Natural killer cell (primary cell): ENCODE measurements at regions not wholly inside any gene's neighbourhood (a gene's known extent, or its start where the extent isn't known, plus 50 kb on each side); places are given as distances from the start of the nearest gene placed in this dataset.

Source experiments
- ATAC-seq, 3 donors: fragments of 150-1000 bp in 2 of 3; fragments of 200-7000 bp in 1 of 3; cut with Tn5 transposase; 1 replicate in 1 of 3; 2 replicates in 2 of 3; pipeline ENCODE4 v1.10.0; 2021; ENCODE audit warnings: mild to moderate bottlenecking in 2 of 3, moderate library complexity in 2 of 3
- DNase-seq, 2 donors: peaks; one replicate each; pipeline versions ENCODE4 v3.0.0 to v3.0.0-alpha.2; 2013 to 2021; ENCODE audit warnings: mixed read lengths in 1 of 2
- H3K27ac ChIP-seq: one replicate; pipeline ENCODE4 v1.5.1; 2013; ENCODE audit warnings: mild to moderate bottlenecking, low read length
- H3K27me3 ChIP-seq: one replicate; pipeline ENCODE4 v1.6.1; 2013; ENCODE audit warnings: low read length; ENCODE audit not compliant: control insufficient read depth, insufficient read depth
- H3K36me3 ChIP-seq: one replicate; pipeline ENCODE4 v1.6.1; 2013; ENCODE audit warnings: low read length; ENCODE audit not compliant: control insufficient read depth, insufficient read depth
- H3K4me1 ChIP-seq: one replicate; pipeline ENCODE4 v1.6.1; 2013; ENCODE audit warnings: low read length; ENCODE audit not compliant: control insufficient read depth, insufficient read depth
- H3K4me3 ChIP-seq: one replicate; pipeline ENCODE4 v1.5.1; 2013; ENCODE audit warnings: low read length
- H3K9me3 ChIP-seq: one replicate; pipeline ENCODE4 v1.6.1; 2013; ENCODE audit warnings: low read length; ENCODE audit not compliant: control insufficient read depth, insufficient read depth
- H3K27ac Mint-ChIP-seq, 2 donors: one replicate each; pipeline ENCODE4 v1.8.0; 2022; ENCODE audit warnings: mild to moderate bottlenecking in 2 of 2, mixed read lengths in 2 of 2, moderate library complexity in 1 of 2
- H3K27me3 Mint-ChIP-seq, 2 donors: one replicate each; pipeline ENCODE4 v1.8.0; 2022; ENCODE audit warnings: low read depth in 2 of 2, mixed read lengths in 2 of 2
- H3K36me3 Mint-ChIP-seq: one replicate; pipeline ENCODE4 v1.8.0; 2022; ENCODE audit warnings: mixed read lengths
- H3K4me1 Mint-ChIP-seq, 2 donors: one replicate each; pipeline ENCODE4 v1.8.0; 2022; ENCODE audit warnings: mixed read lengths in 2 of 2
- H3K4me3 Mint-ChIP-seq: one replicate; pipeline ENCODE4 v1.8.0; 2022; ENCODE audit warnings: mild to moderate bottlenecking, moderate library complexity, mixed read lengths
- H3K9me3 Mint-ChIP-seq, 2 donors: one replicate each; pipeline ENCODE4 v1.8.0; 2022; ENCODE audit warnings: mixed read lengths in 2 of 2
- WGBS: methylation state at CpG from one replicate; pipeline ENCODE4 v1.1.7; 2013; ENCODE audit warnings: missing lambda C conversion rate; ENCODE audit not compliant: insufficient coverage; 5-methylcytosine and 5-hydroxymethylcytosine counted together
- intact Hi-C: fragments of 100-400 bp; cut with micrococcal nuclease; formaldehyde crosslinking; loops from one replicate; pipeline ENCODE4 v1.14.2; 2022
- TF ChIP-seq, protein P1 (sequence below): fragments of 200-600 bp; IDR thresholded peaks from one replicate; pipeline ENCODE4 v1.8.0; 2022; ENCODE audit warnings: antibody characterized with exemption

DNA sequence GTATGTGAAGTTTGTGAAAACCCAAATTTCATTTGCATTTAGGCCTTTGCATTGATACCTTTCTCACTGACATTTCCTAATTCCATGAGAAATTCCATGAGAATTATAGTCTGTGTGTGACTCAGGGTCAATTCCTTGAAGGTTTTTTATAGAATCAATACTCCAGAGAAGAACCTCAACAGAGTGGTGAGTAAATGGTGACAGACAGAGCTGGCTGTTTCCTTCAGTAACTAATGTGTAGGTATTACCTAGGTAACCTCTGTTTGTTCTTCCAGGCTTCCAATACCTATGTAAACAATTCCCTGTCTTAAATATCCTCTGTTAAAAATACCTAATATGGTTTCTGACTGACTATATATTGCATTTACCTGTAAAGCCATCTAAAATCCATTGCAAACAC is 117.0 kb downstream of the TTC8 start:
- Histone ChIP-seq H3K27ac (no peak overlapping the region), H3K4me1 (no peaks in the 10 kb centered on the region), H3K27me3 (no peaks in the 10 kb centered on the region), H3K4me3 (no peak overlapping the region), H3K36me3 (no peaks in the 10 kb centered on the region), H3K9me3 (no peaks in the 10 kb centered on the region)
- H3K27ac Mint-ChIP-seq = no peak overlapping the region
- no peaks in the 10 kb centered on the region for H3K4me1 Mint-ChIP-seq
- ATAC-seq (no peak), DNase-seq (no peak)
- H3K4me3 Mint-ChIP-seq = no peak overlapping the region
- TF ChIP-seq, protein P1, sequence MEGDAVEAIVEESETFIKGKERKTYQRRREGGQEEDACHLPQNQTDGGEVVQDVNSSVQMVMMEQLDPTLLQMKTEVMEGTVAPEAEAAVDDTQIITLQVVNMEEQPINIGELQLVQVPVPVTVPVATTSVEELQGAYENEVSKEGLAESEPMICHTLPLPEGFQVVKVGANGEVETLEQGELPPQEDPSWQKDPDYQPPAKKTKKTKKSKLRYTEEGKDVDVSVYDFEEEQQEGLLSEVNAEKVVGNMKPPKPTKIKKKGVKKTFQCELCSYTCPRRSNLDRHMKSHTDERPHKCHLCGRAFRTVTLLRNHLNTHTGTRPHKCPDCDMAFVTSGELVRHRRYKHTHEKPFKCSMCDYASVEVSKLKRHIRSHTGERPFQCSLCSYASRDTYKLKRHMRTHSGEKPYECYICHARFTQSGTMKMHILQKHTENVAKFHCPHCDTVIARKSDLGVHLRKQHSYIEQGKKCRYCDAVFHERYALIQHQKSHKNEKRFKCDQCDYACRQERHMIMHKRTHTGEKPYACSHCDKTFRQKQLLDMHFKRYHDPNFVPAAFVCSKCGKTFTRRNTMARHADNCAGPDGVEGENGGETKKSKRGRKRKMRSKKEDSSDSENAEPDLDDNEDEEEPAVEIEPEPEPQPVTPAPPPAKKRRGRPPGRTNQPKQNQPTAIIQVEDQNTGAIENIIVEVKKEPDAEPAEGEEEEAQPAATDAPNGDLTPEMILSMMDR = no peak
- H3K36me3 Mint-ChIP-seq = no peaks in the 10 kb centered on the region
- peaks cover 3 to 46% of the 10 kb centered on the region in 2 donors for H3K27me3 Mint-ChIP-seq
- intact Hi-C loops = no loop called here
- H3K9me3 Mint-ChIP-seq = no peaks in the 10 kb centered on the region

DNA sequence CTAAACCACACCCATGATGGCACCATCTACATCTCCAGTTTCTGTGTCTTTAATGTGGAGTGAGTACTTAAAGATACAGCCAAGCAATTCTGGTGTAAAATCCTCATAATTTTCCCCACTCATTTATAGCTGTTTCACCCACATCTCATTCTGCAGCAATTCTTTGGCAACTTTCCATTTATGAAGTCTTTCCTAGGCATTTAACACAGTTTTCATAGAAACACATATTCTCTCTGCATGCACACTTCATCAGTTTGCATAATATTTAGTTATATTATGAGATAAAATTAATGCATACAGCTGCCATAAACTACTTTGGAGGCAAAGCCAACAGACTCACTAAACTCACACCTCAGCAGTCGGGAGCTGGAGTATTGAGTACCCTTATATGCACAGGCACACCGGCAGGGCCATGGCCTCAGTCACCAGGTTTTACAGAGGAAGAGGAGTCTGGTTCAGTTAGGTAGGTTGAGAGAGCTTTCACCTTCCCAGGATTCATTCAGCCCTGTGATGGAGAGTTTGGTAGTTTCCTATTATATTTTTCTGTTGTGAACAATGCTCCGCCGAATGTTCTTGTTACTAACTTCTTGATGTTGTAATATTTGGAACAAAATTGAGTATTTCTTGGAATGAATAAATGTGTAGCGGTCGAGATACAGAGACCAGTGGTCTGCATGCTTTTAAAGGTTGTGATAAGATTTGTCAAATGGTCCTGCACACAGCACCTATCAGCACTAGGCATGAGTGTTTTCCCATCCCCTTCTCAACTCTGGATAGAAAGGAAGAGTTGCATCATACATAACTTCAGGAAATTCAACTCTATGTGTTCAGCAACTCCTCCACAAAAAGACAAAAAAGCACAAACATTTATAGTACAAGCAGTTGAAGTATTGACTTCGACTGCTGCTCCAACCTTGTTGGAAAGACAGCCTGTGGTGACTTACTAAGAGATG is 123.5 kb downstream of the TTC8 start:
- Mint-ChIP-seq H3K4me1 (no peaks in the 10 kb centered on the region), H3K36me3 (peaks cover 7% of the 10 kb centered on the region), H3K4me3 (no peak overlapping the region), H3K27me3 (peaks cover 16 to 55% of the 10 kb centered on the region in 2 donors), H3K9me3 (peaks cover 3 to 9% of the 10 kb centered on the region in 2 donors), H3K27ac (no peak overlapping the region)
- Histone ChIP-seq H3K4me1 (no peaks in the 10 kb centered on the region), H3K4me3 (no peak overlapping the region), H3K36me3 (no peaks in the 10 kb centered on the region), H3K27ac (no peak overlapping the region), H3K27me3 (no peaks in the 10 kb centered on the region), H3K9me3 (peaks cover 9% of the 10 kb centered on the region)
- no peak for DNase-seq
- TF ChIP-seq, protein P1 = no peak
- WGBS = 82% methylated on average over 7 of the region's 7 CpGs
- no peak for ATAC-seq
- intact Hi-C loops = no loop called here

DNA sequence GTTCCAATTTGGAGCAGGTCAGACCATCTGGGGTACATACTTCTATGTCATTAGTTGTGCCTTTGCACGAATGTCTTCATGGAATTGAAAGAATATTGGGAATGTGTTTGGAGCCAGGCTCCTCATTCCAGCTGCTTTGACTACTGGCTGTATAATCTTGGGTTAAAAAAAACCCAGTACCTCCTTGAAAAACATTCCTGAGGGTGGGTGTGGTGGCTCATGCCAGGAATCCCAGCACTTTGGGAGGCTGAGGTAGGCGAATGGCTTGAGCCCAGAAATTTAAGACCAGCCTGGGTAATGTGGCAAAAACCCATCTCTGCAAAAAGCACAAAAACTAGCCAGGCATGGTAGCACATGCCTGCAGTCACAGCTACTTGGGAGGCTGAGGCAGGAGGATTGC is 125.6 kb downstream of the TTC8 start:
- Mint-ChIP-seq H3K27me3 (peaks cover 16 to 34% of the 10 kb centered on the region in 2 donors), H3K4me3 (no peak overlapping the region), H3K27ac (no peak overlapping the region), H3K36me3 (peaks cover 7% of the 10 kb centered on the region), H3K9me3 (peaks cover 7 to 12% of the 10 kb centered on the region in 2 donors), H3K4me1 (no peaks in the 10 kb centered on the region)
- Histone ChIP-seq H3K27me3 (no peaks in the 10 kb centered on the region), H3K4me3 (no peak overlapping the region), H3K9me3 (peaks cover 9% of the 10 kb centered on the region), H3K36me3 (no peaks in the 10 kb centered on the region), H3K27ac (no peak overlapping the region), H3K4me1 (no peaks in the 10 kb centered on the region)
- TF ChIP-seq, protein P1 = no peak
- intact Hi-C loops = no loop called here
- ATAC-seq = no peak
- DNase-seq = no peak
- WGBS = 62% methylated on average over 2 of the region's 2 CpGs
